ENCODE measurements at regions not wholly inside any gene's neighbourhood (a gene's known extent, or its start where the extent isn't known, plus 50 kb on each side); places are given as distances from the start of the nearest gene placed in this dataset.

DNA sequence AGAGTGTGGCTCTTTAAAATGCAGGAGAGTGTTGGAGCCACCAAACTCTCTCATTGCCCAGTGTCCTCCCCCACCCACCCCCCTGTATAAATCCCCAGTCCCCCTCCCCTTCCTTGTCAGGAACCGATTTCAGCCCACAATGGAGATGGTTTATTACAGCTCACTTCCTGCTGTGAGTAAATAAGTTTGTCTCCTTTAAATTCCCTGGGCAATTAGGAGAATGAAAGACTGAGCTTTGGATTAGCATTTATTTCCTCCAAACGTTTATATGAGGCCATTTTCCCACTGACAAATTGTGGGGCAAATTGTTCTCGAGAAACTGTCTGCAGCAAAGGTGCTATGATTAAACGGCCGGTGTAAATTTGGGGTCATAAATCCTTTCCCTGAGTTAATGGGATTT is 128.8 kb downstream of the DHX35 start:
- TF ChIP-seq, protein P1, sequence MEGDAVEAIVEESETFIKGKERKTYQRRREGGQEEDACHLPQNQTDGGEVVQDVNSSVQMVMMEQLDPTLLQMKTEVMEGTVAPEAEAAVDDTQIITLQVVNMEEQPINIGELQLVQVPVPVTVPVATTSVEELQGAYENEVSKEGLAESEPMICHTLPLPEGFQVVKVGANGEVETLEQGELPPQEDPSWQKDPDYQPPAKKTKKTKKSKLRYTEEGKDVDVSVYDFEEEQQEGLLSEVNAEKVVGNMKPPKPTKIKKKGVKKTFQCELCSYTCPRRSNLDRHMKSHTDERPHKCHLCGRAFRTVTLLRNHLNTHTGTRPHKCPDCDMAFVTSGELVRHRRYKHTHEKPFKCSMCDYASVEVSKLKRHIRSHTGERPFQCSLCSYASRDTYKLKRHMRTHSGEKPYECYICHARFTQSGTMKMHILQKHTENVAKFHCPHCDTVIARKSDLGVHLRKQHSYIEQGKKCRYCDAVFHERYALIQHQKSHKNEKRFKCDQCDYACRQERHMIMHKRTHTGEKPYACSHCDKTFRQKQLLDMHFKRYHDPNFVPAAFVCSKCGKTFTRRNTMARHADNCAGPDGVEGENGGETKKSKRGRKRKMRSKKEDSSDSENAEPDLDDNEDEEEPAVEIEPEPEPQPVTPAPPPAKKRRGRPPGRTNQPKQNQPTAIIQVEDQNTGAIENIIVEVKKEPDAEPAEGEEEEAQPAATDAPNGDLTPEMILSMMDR (IDR thresholded peaks at IDR 0.05), result no peak
- TF ChIP-seq POLR2AphosphoS5 (IDR thresholded peaks at IDR 0.05) (no peak), POLR2A (IDR thresholded peaks at IDR 0.05) (no peak), EP300 (IDR thresholded peaks at IDR 0.05) (no peak)

DNA sequence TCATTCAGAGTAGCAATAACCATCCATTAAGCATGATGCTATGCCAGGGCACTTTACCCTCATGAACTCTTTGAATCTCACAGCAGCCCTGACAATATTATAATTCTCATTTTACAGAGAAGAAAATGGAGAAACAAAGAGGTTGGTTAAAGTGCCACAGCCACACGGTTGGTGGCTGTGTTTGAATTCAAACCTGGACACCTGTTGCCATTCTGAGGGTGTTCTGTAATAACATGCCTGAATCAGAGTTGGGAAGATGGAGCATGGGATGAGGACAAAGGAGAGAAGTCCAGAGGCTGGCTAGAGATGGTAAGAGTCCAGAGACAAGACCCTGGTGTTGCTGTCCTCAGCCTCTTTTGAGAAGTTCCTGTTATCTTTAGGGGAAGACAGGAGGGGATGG is 127.7 kb downstream of the DHX35 start:
- H3K9me3 ChIP-seq, result peaks cover 0 to 9% (median 6%) of the 10 kb centered on the region in 4 donors
- no peak overlapping the region for H3K4me3 ChIP-seq
- H3K36me3 ChIP-seq, result no peaks in the 10 kb centered on the region
- no peaks in the 10 kb centered on the region for H3K4me1 ChIP-seq
- no peak for TF ChIP-seq POLR2AphosphoS5 (IDR thresholded peaks at IDR 0.05)
- no peak for TF ChIP-seq POLR2A (IDR thresholded peaks at IDR 0.05)
- TF ChIP-seq EP300 (IDR thresholded peaks at IDR 0.05), result no peak
- TF ChIP-seq, protein P1 (IDR thresholded peaks at IDR 0.05), result no peak
- intact Hi-C loops (cut with DNase I; ENCODE audit: low total_unique reads), result no loop called here
- H3K27me3 ChIP-seq, result peaks cover 0 to 7% (median 0%) of the 10 kb centered on the region in 3 donors
- DNase-seq, result no peak
- no peak overlapping the region for H3K27ac ChIP-seq
- 56 to 68% (median 62%) methylated on average over 1 of the region's 1 CpG for WGBS, 5 donors

More for the DNA sequence above, 128.8 kb downstream of the DHX35 start:
- DNase-seq, result no peak
- 31 to 43% (median 34%) methylated on average over 5 of the region's 5 CpGs for WGBS, 5 donors
- Histone ChIP-seq H3K27ac (no peak overlapping the region), H3K27me3 (peaks cover 0 to 4% (median 0%) of the 10 kb centered on the region in 3 donors), H3K36me3 (no peaks in the 10 kb centered on the region), H3K4me3 (no peak overlapping the region), H3K9me3 (peaks cover 0 to 2% (median under 1%) of the 10 kb centered on the region in 4 donors), H3K4me1 (no peaks in the 10 kb centered on the region)
- intact Hi-C loops (cut with DNase I; ENCODE audit: low total_unique reads), result no loop called here

Small RNA genes lying in the stretch of these regions (small RNA-seq; reads per million reads assigned to genes)
- 0 reads per million in 4 donors for gene RN7SL680P

All from stomach (tissue), 8 donors.